ENCODE measurements at regions not wholly inside any gene's neighbourhood (a gene's known extent, or its start where the extent isn't known, plus 50 kb on each side); places are given as distances from the start of the nearest gene placed in this dataset.
"Not testable (repeated sequence)": the region's sequence is repeated elsewhere in the genome, so short reads cannot be mapped to it uniquely, and the experiment has no call there.

DNA sequence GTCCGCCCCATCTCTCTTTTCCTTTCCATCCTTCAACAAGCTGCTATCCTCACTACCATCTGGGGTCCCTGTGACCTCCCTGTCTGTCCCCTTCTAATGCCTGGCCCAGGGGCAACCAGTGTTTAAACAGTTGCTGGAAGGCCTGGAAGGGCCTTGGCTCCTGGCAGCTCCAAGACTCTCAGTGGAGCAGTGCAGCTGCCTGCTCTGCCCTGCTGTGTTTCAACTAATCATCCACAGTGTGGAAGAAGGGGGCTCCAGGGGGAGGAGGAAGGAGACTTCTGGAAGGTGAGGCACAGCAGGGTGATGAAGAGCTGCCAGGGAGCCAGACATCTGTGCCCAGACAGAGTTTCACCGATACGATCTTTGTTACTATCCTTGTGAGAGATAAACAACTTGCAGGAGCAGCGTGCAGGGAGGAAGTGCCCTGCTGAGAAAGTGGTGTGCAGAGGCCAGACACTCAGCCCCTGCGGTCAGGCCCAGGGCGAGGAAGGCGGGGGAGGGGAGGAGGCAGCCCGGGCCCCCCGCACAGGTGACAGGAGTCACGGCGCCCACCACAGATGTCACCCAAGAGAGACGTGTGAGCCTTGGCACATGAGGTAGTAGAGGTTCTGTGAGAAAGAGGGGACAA lies 1061.8 kb downstream of the BCL11B start:
- no peaks in the 10 kb centered on the region for H3K9me3 ChIP-seq
- H3K36me3 ChIP-seq = no peaks in the 10 kb centered on the region
- intact Hi-C loops (cut with DNase I) = no loop called here
- DNase-seq (ENCODE audit: low spot score) = no peak
- no peaks in the 10 kb centered on the region for H3K27me3 ChIP-seq (replicated peaks; ENCODE audit: insufficient read depth)
- TF ChIP-seq POLR2AphosphoS5 (IDR thresholded peaks at IDR 0.05) (no peak), CTCF (IDR thresholded peaks at IDR 0.05) (no peak), POLR2A (IDR thresholded peaks at IDR 0.05) (no peak)
- 39% methylated on average over 12 of the region's 12 CpGs for WGBS
- no peaks in the 10 kb centered on the region for H3K4me1 ChIP-seq (replicated peaks)
- H3K4me3 ChIP-seq = no peak overlapping the region
- H3K27ac ChIP-seq = no peak overlapping the region

- H3K9me3 ChIP-seq = no peaks in the 10 kb centered on the region
- no peaks in the 10 kb centered on the region for H3K27me3 ChIP-seq (replicated peaks; ENCODE audit: insufficient read depth)
- no peak for DNase-seq (ENCODE audit: low spot score)
- H3K27ac ChIP-seq = no peak overlapping the region
- no peak for TF ChIP-seq POLR2AphosphoS5 (IDR thresholded peaks at IDR 0.05)
- no peak for TF ChIP-seq CTCF (IDR thresholded peaks at IDR 0.05)
- no peak for TF ChIP-seq POLR2A (IDR thresholded peaks at IDR 0.05)
- no peaks in the 10 kb centered on the region for H3K36me3 ChIP-seq
- WGBS = 90% methylated on average over 6 of the region's 6 CpGs
- H3K4me1 ChIP-seq (replicated peaks) = no peaks in the 10 kb centered on the region
- H3K4me3 ChIP-seq = no peak overlapping the region
- intact Hi-C loops (cut with DNase I) = no loop called here
Measured at GRCh38 chr14:98217530-98217929, 1054.5 kb downstream of the BCL11B start.

DNA sequence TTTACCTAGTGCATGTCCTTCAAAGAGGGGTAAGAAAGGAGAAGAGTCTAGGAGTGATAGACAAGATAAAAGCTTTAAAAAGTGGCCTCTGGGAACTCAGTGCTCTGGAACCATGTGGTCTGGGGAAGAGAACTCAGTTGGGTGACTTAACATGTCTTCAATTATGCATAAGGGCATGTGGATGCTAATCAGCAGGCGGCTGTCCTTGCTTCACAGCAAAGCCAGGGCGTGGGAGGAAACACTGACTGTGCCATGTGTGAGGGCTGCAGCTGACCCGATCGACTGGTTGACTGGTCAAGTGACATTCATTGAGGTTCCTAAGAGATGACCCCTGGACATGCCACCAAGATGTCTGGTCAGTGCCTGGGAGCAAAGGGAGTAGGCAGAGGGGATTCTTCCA lies 1053.8 kb downstream of the BCL11B start:
- H3K27ac ChIP-seq = no peak overlapping the region
- H3K4me1 ChIP-seq (replicated peaks) = no peaks in the 10 kb centered on the region
- intact Hi-C loops (cut with DNase I) = no loop called here
- H3K27me3 ChIP-seq (replicated peaks; ENCODE audit: insufficient read depth) = no peaks in the 10 kb centered on the region
- H3K36me3 ChIP-seq = no peaks in the 10 kb centered on the region
- no peak for DNase-seq (ENCODE audit: low spot score)
- WGBS = 83% methylated on average over 4 of the region's 4 CpGs
- TF ChIP-seq POLR2A (IDR thresholded peaks at IDR 0.05) = no peak
- TF ChIP-seq POLR2AphosphoS5 (IDR thresholded peaks at IDR 0.05) = no peak
- TF ChIP-seq CTCF (IDR thresholded peaks at IDR 0.05) = no peak
- H3K4me3 ChIP-seq = no peak overlapping the region
- no peaks in the 10 kb centered on the region for H3K9me3 ChIP-seq

GRCh38 chr14:98219638-98220037 lies 1052.4 kb downstream of the BCL11B start:
- DNase-seq (ENCODE audit: low spot score) = no peak
- Histone ChIP-seq H3K27me3 (replicated peaks; ENCODE audit: insufficient read depth) (no peaks in the 10 kb centered on the region), H3K9me3 (no peaks in the 10 kb centered on the region), H3K36me3 (no peaks in the 10 kb centered on the region), H3K27ac (no peak overlapping the region), H3K4me1 (replicated peaks) (no peaks in the 10 kb centered on the region), H3K4me3 (no peak overlapping the region)
- intact Hi-C loops (cut with DNase I) = no loop called here
- 99% methylated on average over 5 of the region's 5 CpGs for WGBS
- TF ChIP-seq POLR2AphosphoS5 (IDR thresholded peaks at IDR 0.05) (no peak), POLR2A (IDR thresholded peaks at IDR 0.05) (no peak)

DNA sequence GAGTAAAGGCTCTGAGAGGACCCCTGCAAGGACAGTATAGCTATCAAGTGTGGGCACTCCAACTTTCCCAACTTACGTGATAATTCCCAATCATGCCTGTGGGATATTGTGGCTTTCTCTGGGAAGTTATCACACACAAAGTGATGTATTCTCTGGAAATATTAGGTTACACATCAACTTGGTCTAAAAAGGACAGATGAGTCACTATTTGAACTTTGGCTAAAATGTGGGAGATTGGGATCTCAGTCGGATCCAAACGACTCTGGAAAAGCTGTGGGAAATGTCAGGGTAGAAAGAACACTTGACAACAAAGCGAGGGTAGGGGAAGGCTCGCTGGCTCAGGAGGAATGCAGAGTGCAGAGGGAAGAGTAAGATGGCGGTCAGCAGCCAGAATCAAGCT lies 1048.9 kb downstream of the BCL11B start:
- TF ChIP-seq POLR2A (IDR thresholded peaks at IDR 0.05) (no peak), POLR2AphosphoS5 (IDR thresholded peaks at IDR 0.05) (no peak)

DNA sequence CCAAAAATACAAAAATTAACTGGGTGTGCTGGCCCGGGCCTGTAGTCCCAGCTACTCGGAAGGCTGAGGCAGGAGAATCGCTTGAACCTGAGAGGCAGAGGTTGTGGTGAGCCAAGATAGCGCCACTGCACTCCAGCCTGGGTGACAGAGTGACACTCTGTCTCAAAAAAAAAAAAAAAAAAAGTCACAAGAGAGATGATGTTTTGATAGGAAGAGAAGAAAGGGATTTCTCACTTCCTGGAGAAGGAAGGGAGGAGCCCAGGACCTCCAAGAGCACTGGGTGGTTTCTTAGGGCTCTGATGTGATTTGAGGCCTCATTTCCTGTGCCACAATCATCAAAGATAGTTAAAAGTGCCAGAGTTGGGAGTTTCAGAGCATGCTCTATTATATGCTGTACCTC lies 1048.3 kb downstream of the BCL11B start:
- H3K36me3 ChIP-seq; H3K4me3 ChIP-seq; H3K27ac ChIP-seq; H3K4me1 ChIP-seq (replicated peaks); intact Hi-C loops (cut with DNase I); DNase-seq (ENCODE audit: low spot score); H3K9me3 ChIP-seq; H3K27me3 ChIP-seq (replicated peaks; ENCODE audit: insufficient read depth): not testable (repeated sequence)
- 92% methylated on average over 4 of the region's 4 CpGs for WGBS

More for the DNA sequence above, 1048.9 kb downstream of the BCL11B start:
- Histone ChIP-seq H3K4me1 (replicated peaks) (no peaks in the 10 kb centered on the region), H3K36me3 (no peaks in the 10 kb centered on the region), H3K9me3 (no peaks in the 10 kb centered on the region), H3K4me3 (no peak overlapping the region), H3K27me3 (replicated peaks; ENCODE audit: insufficient read depth) (no peaks in the 10 kb centered on the region), H3K27ac (no peak overlapping the region)
- intact Hi-C loops (cut with DNase I) = no loop called here
- WGBS = 78% methylated on average over 6 of the region's 6 CpGs
- DNase-seq (ENCODE audit: low spot score) = no peak

Data from prostate gland (tissue), 2 donors.